CD4-positive, alpha-beta T cell treated with Interferon gamma for 1 hour (primary cell): ENCODE measurements at regions not wholly inside any gene's neighbourhood (a gene's known extent, or its start where the extent isn't known, plus 50 kb on each side); places are given as distances from the start of the nearest gene placed in this dataset.

Source experiments
- DNase-seq: peaks from one replicate; pipeline ENCODE4 v3.0.0-alpha.2; 2020

GRCh38 chr6:156509496-156509895 is 267.7 kb upstream of the ARID1B start:
- no peak for DNase-seq

DNA sequence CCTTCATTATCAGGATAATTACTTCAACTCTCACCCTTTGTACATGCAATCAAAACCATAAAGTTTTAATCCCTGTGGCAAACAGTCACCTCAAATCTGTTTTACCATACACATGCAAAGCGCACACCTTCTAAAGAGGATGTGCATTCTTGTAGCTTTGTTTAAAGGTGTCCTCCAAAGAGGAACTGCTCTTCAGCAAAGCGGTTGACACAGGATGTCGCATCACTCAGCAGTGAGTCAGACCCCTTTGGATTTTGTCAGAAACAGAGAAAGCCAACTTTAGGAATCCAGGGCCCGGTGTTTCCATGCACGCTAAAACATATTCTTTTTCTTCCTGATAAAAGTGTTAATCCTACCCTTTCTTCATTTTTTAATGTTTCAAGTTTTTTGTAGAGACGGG is 268.3 kb upstream of the ARID1B start:
- DNase-seq, result no peak

GRCh38 chr6:156508126-156508525 is 269.1 kb upstream of the ARID1B start:
- DNase-seq, result no peak

DNA sequence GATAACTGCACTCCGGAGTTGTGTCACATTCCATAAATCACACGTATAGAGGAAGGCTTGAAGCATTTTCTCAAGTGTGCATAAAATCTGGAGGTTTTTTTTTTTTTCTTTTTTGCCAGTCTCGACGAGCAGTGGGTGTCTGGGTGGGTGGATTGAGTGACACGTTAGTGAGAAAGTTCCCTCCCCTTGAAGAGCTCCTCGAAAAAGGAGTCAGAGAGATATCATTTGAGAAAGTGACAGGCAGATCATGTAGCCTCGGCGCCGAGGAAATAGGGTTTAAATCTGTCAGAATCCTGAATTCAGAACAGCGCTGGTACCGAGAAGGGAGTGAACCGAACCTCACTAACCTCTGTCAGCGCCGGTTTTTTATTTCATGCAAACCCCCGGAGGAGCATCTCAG is 269.5 kb upstream of the ARID1B start:
- no peak for DNase-seq

GRCh38 chr6:156507106-156507505 is 270.1 kb upstream of the ARID1B start:
- no peak for DNase-seq

- no peak for DNase-seq
Observed at GRCh38 chr6:156502969-156503504, 274.1 kb upstream of the ARID1B start.

GRCh38 chr6:156497618-156498017 is 279.6 kb upstream of the ARID1B start:
- DNase-seq, result no peak

- DNase-seq, result no peak
Observed at GRCh38 chr6:156487877-156488276, 289.3 kb upstream of the ARID1B start.

DNA sequence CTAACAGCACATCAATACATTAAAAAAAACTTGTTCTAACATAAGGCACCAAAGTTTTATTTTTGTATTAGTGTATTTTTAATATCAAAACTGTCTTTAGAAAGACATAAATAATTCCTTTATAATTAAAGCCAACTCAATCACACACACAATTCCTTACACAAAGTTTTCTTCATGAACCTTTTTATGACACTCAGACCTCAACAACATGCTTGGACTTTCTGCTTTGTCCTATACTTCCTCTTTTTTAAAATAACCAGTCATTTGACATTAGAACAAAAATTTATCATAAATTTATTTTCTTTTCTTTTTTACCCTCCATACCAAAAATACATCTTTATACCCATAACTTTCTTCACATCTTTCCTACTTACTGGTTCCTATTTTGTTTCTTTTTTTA is 292.0 kb upstream of the ARID1B start:
- DNase-seq, result no peak

DNA sequence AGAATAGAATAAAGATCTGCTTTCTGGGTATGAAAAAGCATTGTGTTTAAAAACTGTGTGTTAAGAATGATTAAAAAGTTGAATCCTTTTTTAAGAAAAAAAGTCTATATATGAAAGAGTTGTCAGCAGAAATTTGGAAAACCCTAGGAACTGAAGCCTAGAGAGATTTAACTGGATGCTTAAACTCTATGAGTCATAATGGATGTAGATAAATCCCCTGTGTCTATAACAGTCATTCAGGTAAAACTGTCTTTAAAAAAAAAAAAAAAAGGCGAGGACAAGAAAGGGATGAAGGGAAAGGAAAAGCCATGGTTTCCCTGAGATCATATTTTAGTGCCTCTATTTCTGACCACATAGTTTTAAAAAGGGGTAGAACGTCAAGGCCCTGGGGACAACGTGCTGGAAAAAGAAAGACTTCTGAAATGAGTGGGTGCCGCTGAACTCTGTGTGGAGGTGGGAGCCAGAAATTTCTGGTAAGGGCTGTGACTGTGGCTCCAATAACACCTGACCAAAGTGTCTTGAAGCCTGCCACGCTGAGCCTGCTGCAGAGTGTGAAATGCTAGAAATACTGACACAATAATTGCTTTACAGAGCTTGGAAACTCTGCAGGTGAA is 302.6 kb upstream of the ARID1B start:
- DNase-seq, result no peak

DNA sequence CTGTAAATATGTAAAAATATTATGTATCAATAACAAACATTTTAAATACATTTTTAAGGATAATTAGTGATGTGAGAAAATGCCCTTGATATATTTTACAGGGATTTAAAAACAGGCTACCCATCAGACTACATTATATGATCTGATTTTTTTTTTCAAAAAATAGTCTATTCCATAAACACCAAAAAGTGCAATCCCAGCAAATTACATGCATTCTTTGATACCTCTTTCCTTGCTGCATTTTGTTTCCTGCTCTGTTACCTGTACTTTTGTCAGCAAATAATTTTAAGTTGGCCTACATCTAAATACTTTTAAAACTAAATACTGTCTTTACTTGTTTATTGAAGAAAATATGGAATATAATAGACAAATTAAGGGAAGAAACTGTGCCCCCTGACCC is 306.2 kb upstream of the ARID1B start:
- DNase-seq, result no peak

DNA sequence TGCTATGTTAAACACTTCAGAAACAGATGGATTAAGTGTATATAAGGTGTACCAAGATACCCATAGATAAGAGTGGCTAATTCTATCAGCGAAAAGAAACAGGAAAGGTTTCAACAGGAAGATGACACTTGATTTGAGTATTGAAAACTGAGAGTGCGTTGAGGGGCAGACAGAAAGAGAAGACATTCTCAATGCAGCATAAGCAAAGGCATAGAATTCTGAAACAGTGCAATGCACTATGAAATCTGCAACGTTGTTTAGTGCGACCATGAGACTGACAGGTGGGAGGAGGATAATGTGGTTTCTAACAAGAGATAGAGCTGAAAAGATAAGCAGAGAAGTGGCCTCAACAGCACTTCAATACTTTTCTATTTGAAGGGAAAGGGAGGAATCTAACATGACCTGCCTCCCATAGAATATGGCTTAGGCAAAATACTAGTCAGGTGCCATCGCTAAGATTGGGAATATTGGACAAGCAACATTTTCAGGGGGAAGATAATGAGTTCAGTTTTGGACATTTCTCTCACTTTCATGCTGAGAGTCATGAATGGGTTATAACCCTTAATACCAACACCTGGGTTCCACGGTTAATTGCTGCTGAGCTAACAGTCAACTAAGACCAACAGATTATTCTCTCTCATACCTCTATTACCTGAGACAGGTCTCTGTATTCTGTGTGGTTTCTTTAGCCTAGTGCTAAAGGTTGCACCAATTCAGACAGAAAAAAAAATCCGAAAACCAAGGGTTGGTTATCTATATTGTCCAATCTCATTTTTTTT is 312.9 kb upstream of the ARID1B start:
- no peak for DNase-seq

DNA sequence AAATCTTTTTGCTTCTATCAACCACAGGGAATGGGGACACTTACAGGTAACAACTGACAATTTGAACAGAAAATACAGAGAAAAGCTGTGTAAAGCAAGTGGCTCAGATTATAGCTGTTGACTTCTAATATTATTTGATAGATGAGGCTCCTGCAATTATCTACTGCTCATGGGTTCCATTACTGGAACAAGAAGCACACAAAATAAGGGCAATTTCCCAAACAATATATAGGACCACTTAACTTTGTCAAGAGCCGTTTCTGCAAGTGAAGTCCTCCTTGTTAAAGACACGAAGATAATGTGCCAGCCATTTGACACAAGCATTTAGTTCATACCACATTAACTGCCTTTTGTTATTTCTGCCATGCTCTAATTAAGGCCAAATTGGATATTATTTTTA is 315.5 kb upstream of the ARID1B start:
- DNase-seq, result no peak

DNA sequence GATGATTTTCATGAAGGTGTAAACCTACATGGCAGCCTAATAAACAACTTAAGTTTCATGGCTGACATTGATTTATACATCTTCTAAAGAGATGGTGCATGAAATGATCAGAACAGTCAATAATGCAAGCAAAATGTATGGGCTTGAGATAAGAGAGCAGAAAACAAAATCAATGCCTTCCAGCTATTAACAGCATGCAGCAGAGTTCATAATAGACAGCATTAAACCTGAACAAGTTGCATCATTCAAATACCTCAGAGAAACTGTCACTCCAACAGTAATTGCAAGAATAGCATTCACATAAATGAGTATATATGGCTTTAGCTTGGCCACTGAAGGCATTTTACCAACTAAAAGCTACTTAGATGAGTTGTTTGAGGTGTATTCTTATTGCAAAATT is 319.6 kb upstream of the ARID1B start:
- no peak for DNase-seq

- no peak for DNase-seq
Observed at GRCh38 chr6:156455847-156456246, 321.3 kb upstream of the ARID1B start.

DNA sequence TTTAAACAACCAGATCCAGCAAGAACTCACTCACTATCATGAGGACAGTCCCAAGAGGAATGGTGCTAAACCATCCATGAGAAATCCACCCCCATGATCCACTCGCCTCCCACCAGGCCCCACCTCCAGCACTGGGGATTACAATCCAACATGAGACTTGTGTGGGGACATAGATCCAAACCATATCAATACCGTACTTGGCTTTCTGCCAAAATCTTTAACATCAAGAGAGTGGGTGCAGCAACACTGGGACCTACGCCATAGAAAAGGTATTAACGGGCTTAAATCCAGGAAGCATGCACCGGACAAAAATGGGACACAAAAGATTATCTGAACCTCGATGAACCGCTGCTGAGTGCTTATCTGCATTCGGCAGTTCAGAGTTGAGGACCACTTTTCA is 322.3 kb upstream of the ARID1B start:
- DNase-seq, result no peak

DNA sequence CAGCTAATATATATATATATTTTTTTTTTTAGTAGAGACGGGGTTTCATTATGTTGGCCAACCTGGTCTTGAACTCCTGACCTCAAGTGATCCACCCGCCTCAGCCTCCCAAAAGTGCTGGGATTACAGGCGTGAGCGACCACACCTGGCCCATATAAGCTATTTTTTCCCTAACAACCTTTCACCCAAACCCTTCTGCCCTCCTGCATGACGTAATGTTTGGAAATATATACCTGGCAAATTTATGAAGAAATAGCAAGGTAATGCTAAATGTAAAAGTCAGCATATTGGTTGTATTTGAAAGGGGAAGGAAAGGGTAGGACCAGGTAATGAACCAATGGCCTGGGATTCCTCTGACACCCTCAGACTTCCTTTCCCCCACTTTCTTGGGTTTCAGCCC is 325.5 kb upstream of the ARID1B start:
- DNase-seq, result no peak

DNA sequence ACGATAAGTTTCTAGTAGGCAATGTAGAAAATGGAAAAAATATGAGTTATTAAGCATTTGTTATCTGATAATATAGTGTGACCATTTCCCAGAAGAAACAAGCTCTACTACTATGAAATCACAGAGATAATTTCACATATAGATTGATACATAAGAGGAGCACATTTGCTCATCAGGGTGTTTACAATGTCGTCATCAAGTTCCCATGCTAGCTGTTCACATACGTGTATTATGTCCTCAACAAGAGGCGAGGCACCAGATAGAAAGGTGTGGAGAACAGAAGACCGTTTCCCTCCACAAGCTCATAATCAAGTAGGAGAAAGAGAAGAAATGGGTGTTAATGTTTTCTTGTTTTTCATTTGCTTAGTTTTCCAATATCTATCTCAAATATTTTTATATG is 326.1 kb upstream of the ARID1B start:
- DNase-seq, result no peak

DNA sequence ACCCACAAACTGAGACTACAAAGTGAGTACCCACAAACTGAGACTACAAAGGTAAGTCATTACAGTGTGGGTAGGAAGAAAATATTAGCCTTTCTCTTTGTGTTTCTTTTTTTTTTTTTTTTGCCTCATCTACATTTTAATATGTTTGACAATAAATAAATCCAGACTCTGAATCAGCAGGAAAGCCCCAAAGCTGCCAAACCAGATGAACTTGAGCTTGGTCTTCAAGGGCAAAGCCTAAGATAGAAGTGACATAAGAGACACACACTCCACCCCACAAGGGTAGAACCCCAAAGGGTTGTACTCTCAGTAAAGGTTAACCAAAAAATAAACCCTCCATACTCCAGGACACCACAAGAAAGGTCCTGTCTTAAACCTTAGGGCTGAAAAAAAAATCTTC is 326.8 kb upstream of the ARID1B start:
- DNase-seq, result no peak

GRCh38 chr6:156449569-156449968 is 327.6 kb upstream of the ARID1B start:
- no peak for DNase-seq

DNA sequence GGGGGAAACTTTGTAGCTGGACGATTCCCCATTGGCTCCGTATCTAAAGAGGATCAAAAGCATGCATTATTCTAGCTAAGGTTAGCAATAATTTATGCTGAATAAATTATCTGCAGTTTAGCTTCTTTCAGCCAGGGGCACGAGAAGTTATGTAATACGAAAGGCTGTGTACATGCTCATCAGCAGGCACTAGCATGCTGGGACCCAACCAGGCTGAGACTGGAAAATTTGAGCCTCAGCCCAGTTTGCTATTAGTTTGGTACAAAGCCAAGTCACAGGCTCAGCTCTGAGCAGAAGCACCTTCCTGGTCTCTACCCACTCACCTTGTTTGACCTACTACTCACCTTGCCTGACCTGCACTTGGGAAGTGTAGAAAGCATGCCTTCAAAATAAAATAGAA is 328.1 kb upstream of the ARID1B start:
- DNase-seq, result no peak

GRCh38 chr6:156448579-156448978 is 328.6 kb upstream of the ARID1B start:
- DNase-seq, result no peak

DNA sequence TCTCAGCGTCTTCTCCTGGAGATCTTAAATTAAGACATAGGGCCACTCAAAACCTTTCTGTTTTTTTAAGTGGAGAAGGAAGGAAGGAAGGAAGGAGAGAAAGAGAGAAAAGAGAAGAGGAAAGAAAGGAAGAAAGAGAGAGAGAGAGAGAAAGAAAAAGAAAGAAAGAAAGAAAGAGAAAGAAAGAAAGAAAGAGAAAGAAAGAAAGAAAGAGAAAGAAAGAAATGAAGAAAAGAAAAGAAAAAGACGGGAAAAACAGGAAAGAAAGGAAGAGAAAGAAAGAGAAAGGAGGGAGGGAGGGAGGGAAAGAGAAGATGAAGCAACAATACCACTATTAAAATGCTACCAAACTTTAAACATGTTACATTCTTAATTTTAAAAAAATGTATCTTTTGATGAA is 336.5 kb upstream of the ARID1B start:
- DNase-seq, result no peak

- DNase-seq, result no peak
Observed at GRCh38 chr6:156438350-156438923, 338.7 kb upstream of the ARID1B start.
